IPS-18a (cell line): ENCODE measurements at regions not wholly inside any gene's neighbourhood (a gene's known extent, or its start where the extent isn't known, plus 50 kb on each side); places are given as distances from the start of the nearest gene placed in this dataset.

Source experiments
- H3K27ac ChIP-seq: one replicate; pipeline ENCODE4 v1.5.1; 2013; ENCODE audit warnings: low read length
- H3K27me3 ChIP-seq: one replicate; pipeline ENCODE4 v1.6.1; 2013; ENCODE audit warnings: mild to moderate bottlenecking, low read length; ENCODE audit not compliant: control insufficient read depth, insufficient read depth
- H3K36me3 ChIP-seq: one replicate; pipeline ENCODE4 v1.6.1; 2013; ENCODE audit warnings: low read depth, low read length; ENCODE audit not compliant: control insufficient read depth
- H3K4me1 ChIP-seq: one replicate; pipeline ENCODE4 v1.6.1; 2013; ENCODE audit warnings: low read depth, low read length; ENCODE audit not compliant: control insufficient read depth
- H3K4me3 ChIP-seq: one replicate; pipeline ENCODE4 v1.5.1; 2013; ENCODE audit warnings: low read length
- H3K9ac ChIP-seq: one replicate; pipeline ENCODE4 v1.6.1; 2013; ENCODE audit warnings: mild to moderate bottlenecking, low read length, moderate library complexity
- H3K9me3 ChIP-seq: one replicate; pipeline ENCODE4 v1.6.1; 2013; ENCODE audit warnings: low read depth, low read length; ENCODE audit not compliant: control insufficient read depth

DNA sequence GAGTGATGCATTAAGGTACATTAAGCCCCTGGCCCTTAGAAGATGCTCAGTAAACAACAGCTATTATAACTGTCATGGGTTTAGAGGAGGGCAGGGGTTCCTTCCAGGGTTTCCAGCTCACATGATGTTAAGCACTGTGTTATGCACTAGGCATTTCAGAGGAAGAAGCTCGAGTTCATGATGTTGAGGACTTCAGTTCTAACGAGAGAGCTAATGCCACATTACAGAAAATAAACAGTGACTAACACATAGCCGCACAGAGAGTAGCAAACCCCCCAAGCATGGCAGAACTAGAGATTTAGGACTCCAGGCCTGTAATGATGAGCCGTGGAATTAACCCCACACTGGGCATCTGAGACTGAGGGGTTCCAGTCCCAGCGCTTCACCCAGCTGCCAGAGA is 105.2 kb downstream of the UNC5CL start:
- no peaks in the 10 kb centered on the region for H3K36me3 ChIP-seq
- H3K4me1 ChIP-seq, result no peaks in the 10 kb centered on the region
- H3K9ac ChIP-seq, result no peak overlapping the region
- H3K27me3 ChIP-seq, result no peaks in the 10 kb centered on the region
- H3K27ac ChIP-seq, result no peak overlapping the region
- H3K4me3 ChIP-seq, result no peak overlapping the region
- H3K9me3 ChIP-seq, result no peaks in the 10 kb centered on the region

DNA sequence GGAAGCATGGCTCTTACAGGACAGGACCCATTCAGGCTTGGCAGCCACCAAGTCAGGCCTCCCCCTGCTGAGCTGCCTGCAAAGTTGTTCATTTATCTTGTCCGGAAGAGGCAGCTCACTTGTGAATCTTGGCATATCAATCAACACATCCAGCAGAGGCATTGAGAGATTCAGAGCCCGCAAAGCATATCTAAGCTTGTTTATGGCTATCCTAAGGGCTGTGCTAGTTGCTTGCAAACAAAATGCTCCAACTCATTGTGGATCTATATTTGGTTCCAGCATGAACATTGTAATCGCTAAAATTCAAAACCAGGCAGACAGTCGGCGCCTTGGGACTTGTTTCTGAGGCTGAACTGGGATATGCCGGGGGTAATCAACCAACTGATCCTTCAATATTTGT is 106.1 kb downstream of the UNC5CL start:
- Histone ChIP-seq H3K36me3 (no peaks in the 10 kb centered on the region), H3K4me3 (no peak overlapping the region), H3K9me3 (no peaks in the 10 kb centered on the region), H3K27ac (no peak overlapping the region), H3K27me3 (no peaks in the 10 kb centered on the region), H3K9ac (no peak overlapping the region), H3K4me1 (no peaks in the 10 kb centered on the region)

DNA sequence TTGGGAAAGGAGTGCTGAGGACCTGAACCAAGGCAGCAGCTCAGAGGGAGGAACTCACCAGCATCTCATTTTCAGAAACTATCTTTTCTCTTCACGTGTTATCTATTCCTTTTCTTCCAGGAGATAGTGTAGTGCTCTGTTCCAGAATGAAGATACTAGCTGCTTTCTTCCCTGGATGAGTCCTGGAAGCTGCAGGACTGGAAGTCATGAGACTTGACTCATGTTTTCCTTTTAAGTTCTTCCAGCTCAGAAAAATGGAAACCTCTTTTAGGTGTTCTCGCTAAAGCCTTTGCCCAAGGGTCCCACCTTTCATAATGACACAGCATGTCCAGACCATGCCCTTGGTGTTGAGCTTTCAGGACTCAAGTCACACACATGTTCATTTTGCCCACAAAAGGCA is 106.7 kb downstream of the UNC5CL start:
- Histone ChIP-seq H3K9me3 (no peaks in the 10 kb centered on the region), H3K36me3 (no peaks in the 10 kb centered on the region), H3K4me1 (no peaks in the 10 kb centered on the region)

DNA sequence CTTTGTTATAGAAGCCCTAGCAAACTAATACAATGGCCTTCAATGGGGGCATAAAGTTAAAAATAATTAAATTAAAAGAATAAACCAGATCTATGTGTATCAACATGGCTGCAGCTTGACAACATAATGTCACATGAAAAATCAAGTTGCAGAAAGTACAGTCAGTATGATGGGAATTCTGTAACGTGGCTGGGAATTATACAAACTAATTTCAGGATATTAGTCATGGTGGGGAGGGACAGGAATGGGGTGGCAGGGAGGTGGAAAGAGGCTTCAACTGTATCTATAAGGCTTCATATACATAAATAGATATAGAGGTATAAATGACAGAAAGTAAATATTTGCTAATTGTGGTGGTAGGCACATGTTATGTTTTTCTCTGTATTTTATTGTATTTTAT is 107.1 kb downstream of the UNC5CL start:
- H3K4me3 ChIP-seq, result no peak overlapping the region
- no peak overlapping the region for H3K27ac ChIP-seq
- no peaks in the 10 kb centered on the region for H3K27me3 ChIP-seq
- no peaks in the 10 kb centered on the region for H3K4me1 ChIP-seq
- H3K36me3 ChIP-seq, result no peaks in the 10 kb centered on the region
- no peak overlapping the region for H3K9ac ChIP-seq
- H3K9me3 ChIP-seq, result no peaks in the 10 kb centered on the region

More for the DNA sequence above, 106.7 kb downstream of the UNC5CL start:
- H3K4me3 ChIP-seq, result no peak overlapping the region
- no peak overlapping the region for H3K9ac ChIP-seq
- H3K27ac ChIP-seq, result no peak overlapping the region
- no peaks in the 10 kb centered on the region for H3K27me3 ChIP-seq

DNA sequence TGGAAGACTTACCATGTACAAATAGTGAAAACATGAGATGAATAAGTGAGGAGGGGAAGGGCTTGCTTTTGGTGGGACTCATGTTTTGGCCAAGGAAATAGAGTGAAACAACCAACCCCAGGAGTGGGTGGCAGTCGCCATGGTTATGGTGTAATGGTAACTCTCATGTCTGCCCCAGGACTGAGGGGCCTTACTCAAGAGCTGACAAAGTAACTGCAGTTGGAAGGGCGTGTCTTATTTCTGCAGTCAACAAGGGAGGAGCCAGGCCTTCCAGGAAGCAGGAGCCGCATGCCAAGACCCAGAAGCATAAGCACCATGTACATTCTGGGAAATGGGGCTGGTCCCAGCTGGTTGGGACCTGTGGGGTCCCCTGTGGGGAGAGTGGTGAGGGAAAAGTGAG is 108.5 kb downstream of the UNC5CL start:
- Histone ChIP-seq H3K9me3 (no peaks in the 10 kb centered on the region), H3K36me3 (no peaks in the 10 kb centered on the region), H3K27ac (no peak overlapping the region)

DNA sequence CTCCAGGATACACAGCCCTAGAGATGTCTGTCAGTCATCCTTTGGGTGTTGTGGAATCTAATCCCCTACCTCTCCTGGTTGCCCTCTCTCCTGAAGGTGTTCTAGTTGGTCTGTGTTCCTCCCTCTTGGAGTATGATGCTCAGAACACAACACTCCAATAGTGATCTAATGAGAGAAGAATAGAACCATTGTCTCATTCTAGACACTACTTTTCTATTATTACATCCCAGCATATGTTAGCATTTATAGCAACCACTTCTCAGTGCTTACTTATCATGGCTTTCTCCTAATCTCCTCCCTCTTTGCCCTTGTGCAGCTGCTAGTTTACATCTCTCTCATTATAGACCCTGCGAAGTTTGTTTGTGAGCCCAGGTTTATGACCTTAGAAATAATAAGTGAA is 109.0 kb downstream of the UNC5CL start:
- Histone ChIP-seq H3K36me3 (no peaks in the 10 kb centered on the region), H3K4me1 (no peaks in the 10 kb centered on the region), H3K27ac (no peak overlapping the region), H3K4me3 (no peak overlapping the region), H3K9me3 (no peaks in the 10 kb centered on the region), H3K27me3 (no peaks in the 10 kb centered on the region), H3K9ac (no peak overlapping the region)

More for the DNA sequence above, 108.5 kb downstream of the UNC5CL start:
- Histone ChIP-seq H3K9ac (no peak overlapping the region), H3K4me3 (no peak overlapping the region), H3K4me1 (no peaks in the 10 kb centered on the region), H3K27me3 (no peaks in the 10 kb centered on the region)

DNA sequence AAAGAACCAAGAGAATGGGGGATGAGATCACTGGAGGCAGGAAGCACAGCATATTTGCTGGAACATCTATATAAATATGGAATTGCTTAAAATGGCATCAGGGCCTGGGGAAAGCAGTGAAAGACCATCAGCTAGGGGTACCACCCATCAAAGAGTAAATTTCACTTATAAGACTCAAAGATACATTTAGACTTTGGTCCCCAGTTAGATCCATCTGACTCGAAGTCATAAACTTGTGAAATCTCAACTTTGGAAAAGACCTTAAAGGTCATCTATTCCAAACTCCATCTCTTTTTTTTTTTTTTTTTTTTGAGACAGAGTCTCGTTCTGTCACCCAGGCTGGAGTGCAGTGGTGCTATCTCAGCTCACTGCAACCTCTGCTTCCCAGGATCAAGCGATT is 109.8 kb downstream of the UNC5CL start:
- Histone ChIP-seq H3K9ac (no peak overlapping the region), H3K36me3 (no peaks in the 10 kb centered on the region), H3K27me3 (no peaks in the 10 kb centered on the region), H3K9me3 (no peaks in the 10 kb centered on the region), H3K4me1 (no peaks in the 10 kb centered on the region), H3K4me3 (no peak overlapping the region), H3K27ac (no peak overlapping the region)

DNA sequence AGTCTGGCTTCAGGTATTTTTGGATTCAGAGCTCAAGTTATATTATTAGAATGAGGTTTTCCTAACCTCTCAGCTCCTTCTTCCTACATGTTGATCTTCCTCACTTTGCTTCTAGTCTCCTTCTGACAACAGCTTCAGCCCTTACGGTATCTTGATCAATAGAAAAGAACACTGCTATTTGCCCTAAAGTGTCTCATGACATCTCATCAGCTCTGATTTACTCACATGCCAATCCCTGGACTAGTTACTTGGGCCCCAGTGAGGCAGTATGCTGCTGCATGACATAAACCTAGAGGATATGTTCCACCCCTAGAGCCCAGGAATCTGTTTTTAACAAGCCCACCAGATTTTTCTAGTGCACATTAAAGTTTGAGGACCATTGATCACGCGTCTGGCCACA is 110.3 kb downstream of the UNC5CL start:
- no peaks in the 10 kb centered on the region for H3K4me1 ChIP-seq
- no peaks in the 10 kb centered on the region for H3K36me3 ChIP-seq
- H3K27ac ChIP-seq, result no peak overlapping the region
- H3K4me3 ChIP-seq, result no peak overlapping the region
- no peak overlapping the region for H3K9ac ChIP-seq
- no peaks in the 10 kb centered on the region for H3K9me3 ChIP-seq
- no peaks in the 10 kb centered on the region for H3K27me3 ChIP-seq

DNA sequence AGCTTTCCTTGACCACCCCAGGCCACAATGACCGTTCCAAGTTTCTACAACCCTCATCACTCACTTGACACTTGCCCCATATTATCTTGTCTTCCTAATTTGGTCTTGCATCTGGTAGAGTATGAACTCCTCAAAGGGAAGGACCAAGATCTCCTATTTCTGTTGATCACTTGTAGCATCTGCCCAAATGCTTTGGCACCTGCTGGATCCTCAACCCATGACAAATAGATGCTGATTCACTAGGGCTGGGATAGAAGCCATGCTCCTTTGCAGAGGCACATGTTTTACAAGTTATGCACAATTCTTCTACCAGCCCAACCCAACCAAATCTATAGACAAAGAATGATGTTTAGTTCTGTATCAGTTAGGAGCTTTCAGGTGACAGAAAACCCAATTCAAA is 110.7 kb downstream of the UNC5CL start:
- Histone ChIP-seq H3K9me3 (no peaks in the 10 kb centered on the region), H3K4me3 (no peak overlapping the region), H3K27me3 (no peaks in the 10 kb centered on the region), H3K27ac (no peak overlapping the region), H3K36me3 (no peaks in the 10 kb centered on the region), H3K4me1 (no peaks in the 10 kb centered on the region), H3K9ac (no peak overlapping the region)

DNA sequence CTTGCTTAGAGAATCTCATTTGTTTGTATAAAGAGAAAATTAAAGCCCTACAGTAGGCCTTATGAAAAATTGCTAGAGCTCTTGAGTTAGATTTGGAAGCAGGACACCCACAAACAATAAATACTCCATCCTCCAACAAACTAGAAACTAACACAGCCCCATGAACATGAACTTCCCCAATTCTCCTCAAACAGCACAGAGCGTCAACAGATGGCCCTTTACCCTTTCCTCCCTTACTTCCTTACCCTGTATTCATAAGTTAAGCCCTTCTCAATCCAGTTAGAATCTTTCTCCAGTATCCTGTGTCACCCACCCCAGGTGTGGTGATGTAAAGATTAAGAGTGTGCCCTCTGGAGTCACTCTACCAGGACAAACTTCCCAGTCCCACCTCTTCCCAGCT is 113.7 kb downstream of the UNC5CL start:
- Histone ChIP-seq H3K27ac (no peak overlapping the region), H3K9ac (no peak overlapping the region), H3K4me3 (no peak overlapping the region), H3K4me1 (no peaks in the 10 kb centered on the region), H3K9me3 (no peaks in the 10 kb centered on the region), H3K27me3 (no peaks in the 10 kb centered on the region), H3K36me3 (no peaks in the 10 kb centered on the region)

DNA sequence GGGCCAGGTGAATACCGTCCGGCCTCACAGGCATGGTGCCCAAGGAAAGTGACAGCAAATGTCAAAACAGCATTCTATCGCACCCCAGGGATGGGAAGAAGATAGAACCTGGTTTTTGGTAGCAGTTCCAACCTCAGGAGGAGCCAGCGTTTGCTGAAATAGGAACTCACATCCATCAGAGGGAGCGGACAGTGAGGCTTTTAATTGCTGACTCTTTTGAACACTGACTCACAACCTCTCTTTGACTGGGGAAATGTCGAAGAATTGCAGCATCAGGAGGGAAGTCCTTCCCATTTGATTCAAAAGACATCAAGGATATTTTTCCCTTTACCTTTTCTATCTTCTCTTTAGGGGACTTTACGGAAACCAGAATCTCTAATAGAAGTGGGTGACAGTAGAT is 114.2 kb downstream of the UNC5CL start:
- Histone ChIP-seq H3K27me3 (no peaks in the 10 kb centered on the region), H3K9ac (no peak overlapping the region), H3K4me3 (no peak overlapping the region), H3K36me3 (no peaks in the 10 kb centered on the region), H3K27ac (no peak overlapping the region), H3K9me3 (no peaks in the 10 kb centered on the region), H3K4me1 (no peaks in the 10 kb centered on the region)

DNA sequence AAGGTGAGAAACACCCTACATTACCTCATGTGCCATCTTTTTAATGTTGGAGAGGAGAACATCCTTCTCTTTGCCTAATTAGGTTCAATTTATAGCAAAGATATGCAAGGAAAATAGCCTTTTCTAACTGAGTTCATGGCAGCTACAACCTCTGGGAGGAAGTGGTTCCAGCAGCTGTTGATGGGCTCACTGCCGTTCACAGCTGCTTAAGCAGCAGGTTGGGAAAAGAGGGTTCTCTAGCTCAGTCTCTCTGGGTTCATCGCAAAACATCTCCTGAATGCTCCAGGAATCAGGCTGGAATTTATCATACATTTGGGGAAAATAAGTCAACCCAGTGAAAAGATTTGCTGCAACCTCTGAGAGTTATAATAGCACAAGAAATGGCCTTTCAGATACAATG is 115.1 kb downstream of the UNC5CL start:
- Histone ChIP-seq H3K9ac (no peak overlapping the region), H3K9me3 (no peaks in the 10 kb centered on the region), H3K27ac (no peak overlapping the region), H3K36me3 (no peaks in the 10 kb centered on the region), H3K4me3 (no peak overlapping the region), H3K27me3 (peaks cover 8% of the 10 kb centered on the region), H3K4me1 (peaks cover 2% of the 10 kb centered on the region)
